Muscle layer of duodenum (tissue), 2 donors: ENCODE measurements at regions not wholly inside any gene's neighbourhood (a gene's known extent, or its start where the extent isn't known, plus 50 kb on each side); places are given as distances from the start of the nearest gene placed in this dataset.
"Not testable (repeated sequence)": the region's sequence is repeated elsewhere in the genome, so short reads cannot be mapped to it uniquely, and the experiment has no call there.

Source experiments
- H3K27ac ChIP-seq: one replicate; pipeline ENCODE4 v1.7.0; 2013; ENCODE audit warnings: mild to moderate bottlenecking, low read length
- H3K27me3 ChIP-seq: one replicate; pipeline ENCODE4 v1.7.0; 2013; ENCODE audit warnings: low read depth, mild to moderate bottlenecking, control low read depth, low read length
- H3K36me3 ChIP-seq, 2 donors: one replicate each; pipeline ENCODE4 v1.7.0; 2013; ENCODE audit warnings: low read length in 2 of 2, control low read depth in 1 of 2, mild to moderate bottlenecking in 1 of 2; ENCODE audit not compliant: insufficient read depth in 2 of 2, control insufficient read depth in 1 of 2
- H3K4me1 ChIP-seq, 2 donors: one replicate each; pipeline ENCODE4 v1.7.0; 2013; ENCODE audit warnings: low read length in 2 of 2, mild to moderate bottlenecking in 2 of 2, control low read depth in 1 of 2, moderate library complexity in 1 of 2; ENCODE audit not compliant: insufficient read depth in 2 of 2, control insufficient read depth in 1 of 2
- H3K4me3 ChIP-seq, 2 donors: one replicate each; pipeline ENCODE4 v1.7.0; 2013; ENCODE audit warnings: low read length in 2 of 2, low read depth in 1 of 2, mild to moderate bottlenecking in 1 of 2
- H3K9me3 ChIP-seq, 2 donors: one replicate each; pipeline ENCODE4 v1.7.0; 2013; ENCODE audit warnings: low read length in 2 of 2, control low read depth in 1 of 2, mild to moderate bottlenecking in 1 of 2; ENCODE audit not compliant: control insufficient read depth in 1 of 2
- donor health status: healthy.

GRCh38 chr13:110819203-110820014, 95.5 kb downstream of the ANKRD10 start:
- no peak overlapping the region for H3K4me3 ChIP-seq

GRCh38 chr13:110820322-110820721, 94.5 kb downstream of the ANKRD10 start:
- Histone ChIP-seq H3K4me3 (no peak overlapping the region), H3K27me3 (no peaks in the 10 kb centered on the region), H3K4me1 (no peaks in the 10 kb centered on the region), H3K9me3 (no peaks in the 10 kb centered on the region), H3K36me3 (no peaks in the 10 kb centered on the region), H3K27ac (no peak overlapping the region)

More at GRCh38 chr13:110819203-110820014, 95.5 kb downstream of the ANKRD10 start:
- no peaks in the 10 kb centered on the region for H3K36me3 ChIP-seq
- no peaks in the 10 kb centered on the region for H3K9me3 ChIP-seq
- no peak overlapping the region for H3K27ac ChIP-seq
- H3K4me1 ChIP-seq, result no peaks in the 10 kb centered on the region
- H3K27me3 ChIP-seq, result no peaks in the 10 kb centered on the region

GRCh38 chr13:110821837-110822668, 92.8 kb downstream of the ANKRD10 start:
- H3K27ac ChIP-seq, H3K4me1 ChIP-seq, H3K27me3 ChIP-seq, H3K9me3 ChIP-seq, H3K4me3 ChIP-seq, H3K36me3 ChIP-seq: not testable (repeated sequence)

- H3K27me3 ChIP-seq, result no peaks in the 10 kb centered on the region
- no peak overlapping the region for H3K27ac ChIP-seq
- H3K36me3 ChIP-seq, result no peaks in the 10 kb centered on the region
- H3K4me1 ChIP-seq, result no peaks in the 10 kb centered on the region
- H3K4me3 ChIP-seq, result no peak overlapping the region
- H3K9me3 ChIP-seq, result no peaks in the 10 kb centered on the region
Observed at GRCh38 chr13:110822669-110822945, 92.3 kb downstream of the ANKRD10 start.

GRCh38 chr13:110824702-110825300, 90.1 kb downstream of the ANKRD10 start:
- Histone ChIP-seq H3K36me3 (no peaks in the 10 kb centered on the region), H3K27me3 (no peaks in the 10 kb centered on the region), H3K9me3 (no peaks in the 10 kb centered on the region), H3K4me1 (no peaks in the 10 kb centered on the region), H3K27ac (no peak overlapping the region), H3K4me3 (no peak overlapping the region)

- no peaks in the 10 kb centered on the region for H3K27me3 ChIP-seq
- no peaks in the 10 kb centered on the region for H3K36me3 ChIP-seq
- no peaks in the 10 kb centered on the region for H3K9me3 ChIP-seq
- no peaks in the 10 kb centered on the region for H3K4me1 ChIP-seq
- no peak overlapping the region for H3K27ac ChIP-seq
- H3K4me3 ChIP-seq, result no peak overlapping the region
Observed at GRCh38 chr13:110825516-110825915, 89.4 kb downstream of the ANKRD10 start.

GRCh38 chr13:110826101-110826500, 88.8 kb downstream of the ANKRD10 start:
- no peaks in the 10 kb centered on the region for H3K9me3 ChIP-seq
- H3K36me3 ChIP-seq, result no peaks in the 10 kb centered on the region
- H3K27ac ChIP-seq, result no peak overlapping the region
- no peak overlapping the region for H3K4me3 ChIP-seq
- H3K4me1 ChIP-seq, result no peaks in the 10 kb centered on the region
- H3K27me3 ChIP-seq, result no peaks in the 10 kb centered on the region

- no peaks in the 10 kb centered on the region for H3K27me3 ChIP-seq
- H3K4me3 ChIP-seq, result no peak overlapping the region
- H3K36me3 ChIP-seq, result no peaks in the 10 kb centered on the region
- H3K27ac ChIP-seq, result no peak overlapping the region
- no peaks in the 10 kb centered on the region for H3K4me1 ChIP-seq
- no peaks in the 10 kb centered on the region for H3K9me3 ChIP-seq
Observed at GRCh38 chr13:110826861-110827672, 87.8 kb downstream of the ANKRD10 start.
